Peyer's patch (tissue), 4 donors: ENCODE measurements at regions not wholly inside any gene's neighbourhood (a gene's known extent, or its start where the extent isn't known, plus 50 kb on each side); places are given as distances from the start of the nearest gene placed in this dataset.

Experiments used
- POLR2A ChIP-seq, 2 donors: fragments of 450-650 bp; IDR thresholded peaks; one replicate each; pipeline ENCODE4 v1.5.1; 2017; ENCODE audit warnings: antibody characterized with exemption in 2 of 2, mild to moderate bottlenecking in 2 of 2, moderate library complexity in 2 of 2
- TF ChIP-seq, protein P1 (sequence below), 6 experiments: fragments of 450-650 bp in 4 of 6; fragments of 200-600 bp in 2 of 6; sonication (generic) in 1 of 6; IDR thresholded peaks; one replicate each; pipeline ENCODE4 v1.5.1; 2017 to 2019; ENCODE audit warnings: antibody characterized with exemption in 6 of 6, mild to moderate bottlenecking in 3 of 6, moderate library complexity in 1 of 6

DNA sequence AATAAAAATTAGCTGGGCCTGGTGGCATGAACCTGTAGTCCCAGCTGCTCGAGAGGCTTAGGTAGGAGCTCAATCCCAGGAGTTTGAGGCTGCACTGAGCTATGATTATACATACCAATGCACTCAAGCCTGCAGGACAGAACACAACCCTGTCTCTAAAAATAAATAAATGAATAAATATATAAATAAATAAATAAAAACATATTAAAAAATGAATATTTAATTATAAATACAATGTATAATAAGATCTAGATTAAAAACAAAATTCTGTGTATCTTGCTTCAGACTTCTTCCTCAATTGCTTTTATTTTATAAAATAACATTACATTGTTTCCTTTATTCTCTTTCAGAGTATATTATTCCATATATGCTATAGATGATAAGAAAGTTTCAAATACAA lies 1964.1 kb downstream of the PCDH9 start:
- TF ChIP-seq, protein P1, sequence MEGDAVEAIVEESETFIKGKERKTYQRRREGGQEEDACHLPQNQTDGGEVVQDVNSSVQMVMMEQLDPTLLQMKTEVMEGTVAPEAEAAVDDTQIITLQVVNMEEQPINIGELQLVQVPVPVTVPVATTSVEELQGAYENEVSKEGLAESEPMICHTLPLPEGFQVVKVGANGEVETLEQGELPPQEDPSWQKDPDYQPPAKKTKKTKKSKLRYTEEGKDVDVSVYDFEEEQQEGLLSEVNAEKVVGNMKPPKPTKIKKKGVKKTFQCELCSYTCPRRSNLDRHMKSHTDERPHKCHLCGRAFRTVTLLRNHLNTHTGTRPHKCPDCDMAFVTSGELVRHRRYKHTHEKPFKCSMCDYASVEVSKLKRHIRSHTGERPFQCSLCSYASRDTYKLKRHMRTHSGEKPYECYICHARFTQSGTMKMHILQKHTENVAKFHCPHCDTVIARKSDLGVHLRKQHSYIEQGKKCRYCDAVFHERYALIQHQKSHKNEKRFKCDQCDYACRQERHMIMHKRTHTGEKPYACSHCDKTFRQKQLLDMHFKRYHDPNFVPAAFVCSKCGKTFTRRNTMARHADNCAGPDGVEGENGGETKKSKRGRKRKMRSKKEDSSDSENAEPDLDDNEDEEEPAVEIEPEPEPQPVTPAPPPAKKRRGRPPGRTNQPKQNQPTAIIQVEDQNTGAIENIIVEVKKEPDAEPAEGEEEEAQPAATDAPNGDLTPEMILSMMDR (IDR thresholded peaks at IDR 0.05) = no peak
- TF ChIP-seq POLR2A (IDR thresholded peaks at IDR 0.05) = no peak
